IMR-90 (cell line): ENCODE measurements at regions not wholly inside any gene's neighbourhood (a gene's known extent, or its start where the extent isn't known, plus 50 kb on each side); places are given as distances from the start of the nearest gene placed in this dataset.

ENCODE experiments used
- ATAC-seq: fragments of 200-7000 bp; cut with Tn5 transposase; 2 replicates; pipeline ENCODE4 v1.9.1; 2020; ENCODE audit warnings: low read depth, mild to moderate bottlenecking, moderate library complexity
- BruUV-seq: library from RNA; stranded (reverse); fragments of 400-500 nt; replicated peaks from 2 replicates; lab custom pipeline; 2021; lab: Mats Ljungman, UMichigan
- CTCF ChIA-PET: fragments of 300-600 bp; formaldehyde crosslinking; extraction: SDS; loops from one replicate; lab custom pipeline; 2021; ENCODE audit warnings: antibody characterized with exemption; lab: Yijun Ruan, JAX
- POLR2A ChIA-PET: fragments of 300-600 bp; sonication (Branson Sonifier 250); formaldehyde crosslinking; loops from one replicate; lab custom pipeline; 2022; ENCODE audit warnings: antibody characterized with exemption; ENCODE audit not compliant: unreplicated experiment; lab: Charles Lee
- DNase-seq: peaks from one replicate; pipeline ENCODE4 v3.0.0; 2013
- H2AFZ ChIP-seq: replicated peaks from 2 replicates; pipeline ENCODE3; 2013; ENCODE audit warnings: low read length, mild to moderate bottlenecking; ENCODE audit not compliant: poor library complexity
- H2AK5ac ChIP-seq: 2 replicates; pipeline ENCODE4 v1.6.1; 2013; ENCODE audit warnings: low read depth, low read length, inconsistent platforms
- H2AK9ac ChIP-seq: replicated peaks from 2 replicates; pipeline ENCODE3; 2013; ENCODE audit warnings: mild to moderate bottlenecking, low read depth, low read length, moderate library complexity; ENCODE audit not compliant: poor library complexity
- H2BK120ac ChIP-seq: 2 replicates; pipeline ENCODE4 v1.6.1; 2013; ENCODE audit warnings: low read depth, low read length, inconsistent platforms
- H2BK15ac ChIP-seq: 3 replicates; pipeline ENCODE4 v1.6.1; 2013; ENCODE audit warnings: low read depth, low read length, inconsistent platforms
- H2BK20ac ChIP-seq: 2 replicates; pipeline ENCODE4 v1.6.1; 2013; ENCODE audit warnings: low read depth, mild to moderate bottlenecking, inconsistent platforms, low read length, moderate library complexity
- H2BK5ac ChIP-seq: 2 replicates; pipeline ENCODE4 v1.6.1; 2013; ENCODE audit warnings: mild to moderate bottlenecking, low read depth, low read length, inconsistent platforms; ENCODE audit not compliant: poor library complexity, severe bottlenecking
- H3K14ac ChIP-seq: replicated peaks from 2 replicates; pipeline ENCODE4 v1.6.1; 2013; ENCODE audit warnings: low read depth, low read length, inconsistent platforms
- H3K18ac ChIP-seq: 2 replicates; pipeline ENCODE4 v1.6.1; 2013; ENCODE audit warnings: low read depth, low read length, control low read depth
- H3K23ac ChIP-seq: 2 replicates; pipeline ENCODE4 v1.6.1; 2013; ENCODE audit warnings: low read depth, low read length, inconsistent platforms
- H3K27ac ChIP-seq: 2 replicates; pipeline ENCODE4 v1.5.1; 2013; ENCODE audit warnings: mild to moderate bottlenecking, control low read depth, low read length; ENCODE audit not compliant: insufficient read depth
- H3K27me3 ChIP-seq: 2 replicates; pipeline ENCODE4 v1.6.1; 2013; ENCODE audit warnings: low read length; ENCODE audit not compliant: control insufficient read depth, insufficient read depth
- H3K36me3 ChIP-seq: 2 replicates; pipeline ENCODE4 v1.6.1; 2013; ENCODE audit warnings: low read length, mixed read lengths; ENCODE audit not compliant: control insufficient read depth, insufficient read depth
- H3K4ac ChIP-seq: 2 replicates; pipeline ENCODE4 v1.6.1; 2013; ENCODE audit warnings: low read depth, low read length, inconsistent platforms
- H3K4me1 ChIP-seq: 2 replicates; pipeline ENCODE4 v1.6.1; 2013; ENCODE audit warnings: low read length, mixed read lengths; ENCODE audit not compliant: control insufficient read depth, insufficient read depth
- H3K4me2 ChIP-seq: 2 replicates; pipeline ENCODE4 v1.6.1; 2013; ENCODE audit warnings: low read depth, mild to moderate bottlenecking, control low read depth, low read length, moderate library complexity
- H3K4me3 ChIP-seq: 2 replicates; pipeline ENCODE4 v1.5.1; 2013; ENCODE audit warnings: low read depth, mild to moderate bottlenecking, control low read depth, low read length, moderate library complexity; ENCODE audit not compliant: insufficient read depth
- H3K56ac ChIP-seq: 2 replicates; pipeline ENCODE4 v1.6.1; 2013; ENCODE audit warnings: low read length, inconsistent platforms; ENCODE audit not compliant: insufficient read depth; ENCODE audit errors: extremely low read depth
- H3K79me1 ChIP-seq, 2 experiments: 2 replicates each; pipeline ENCODE4 v1.6.1; 2013; ENCODE audit warnings: low read length in 2 of 2, inconsistent platforms in 1 of 2, low read depth in 1 of 2
- H3K9ac ChIP-seq: 2 replicates; pipeline ENCODE4 v1.6.1; 2013; ENCODE audit warnings: low read depth, low read length, control low read depth
- H3K9me1 ChIP-seq: 2 replicates; pipeline ENCODE4 v1.6.1; 2013; ENCODE audit warnings: low read length, inconsistent platforms; ENCODE audit not compliant: insufficient read depth
- H3K9me3 ChIP-seq: 2 replicates; pipeline ENCODE4 v1.6.1; 2013; ENCODE audit warnings: low read length; ENCODE audit not compliant: control insufficient read depth, insufficient read depth
- H4K20me1 ChIP-seq: 2 replicates; pipeline ENCODE4 v1.6.1; 2013; ENCODE audit warnings: low read length, inconsistent platforms; ENCODE audit not compliant: insufficient read depth
- H4K5ac ChIP-seq: 2 replicates; pipeline ENCODE4 v1.6.1; 2013; ENCODE audit warnings: mild to moderate bottlenecking, low read depth, low read length, control low read depth
- H4K8ac ChIP-seq, 2 experiments: 2 replicates each; pipeline ENCODE4 v1.6.1; 2013; ENCODE audit warnings: low read depth in 2 of 2, low read length in 2 of 2, control low read depth in 1 of 2, inconsistent platforms in 1 of 2
- H4K91ac ChIP-seq: 2 replicates; pipeline ENCODE4 v1.6.1; 2013; ENCODE audit warnings: low read depth, low read length, inconsistent platforms; ENCODE audit not compliant: insufficient read depth
- BHLHE40 ChIP-seq: fragments of 150-350 bp; IDR thresholded peaks from 2 replicates; pipeline ENCODE4 v1.6.1; 2016; ENCODE audit warnings: mild to moderate bottlenecking, low read depth, low read length
- CEBPB ChIP-seq: IDR thresholded peaks from 2 replicates; pipeline ENCODE4 v1.6.1; 2012; ENCODE audit warnings: low read depth, low read length, improper control_type of control experiment
- CHD1 ChIP-seq: IDR thresholded peaks from 2 replicates; pipeline ENCODE4 v1.6.1; 2012; ENCODE audit warnings: low read depth, low read length, improper control_type of control experiment
- FOS ChIP-seq: fragments of 150-350 bp; IDR thresholded peaks from 2 replicates; pipeline ENCODE4 v1.6.1; 2016; ENCODE audit warnings: low read depth, low read length
- MAFK ChIP-seq: IDR thresholded peaks from 2 replicates; pipeline ENCODE4 v1.6.1; 2012; ENCODE audit warnings: low read depth, low read length, improper control_type of control experiment
- MAZ ChIP-seq: IDR thresholded peaks from 2 replicates; pipeline ENCODE4 v1.6.1; 2012; ENCODE audit warnings: low read depth, mild to moderate bottlenecking, low read length, improper control_type of control experiment, moderate library complexity, borderline replicate concordance
- MXI1 ChIP-seq: IDR thresholded peaks from 2 replicates; pipeline ENCODE4 v1.6.1; 2012; ENCODE audit warnings: low read depth, mild to moderate bottlenecking, low read length, moderate library complexity, borderline replicate concordance
- NFE2L2 ChIP-seq: fragments of 150-350 bp; IDR thresholded peaks from 2 replicates; pipeline ENCODE4 v1.6.1; 2016; ENCODE audit warnings: low read depth, mild to moderate bottlenecking, low read length
- POLR2A ChIP-seq: IDR thresholded peaks from 2 replicates; pipeline ENCODE4 v1.6.1; 2012; ENCODE audit warnings: mild to moderate bottlenecking, low read depth, low read length
- RAD21 ChIP-seq: IDR thresholded peaks from 2 replicates; pipeline ENCODE4 v1.6.1; 2012; ENCODE audit warnings: low read length, improper control_type of control experiment
- RCOR1 ChIP-seq: IDR thresholded peaks from 2 replicates; pipeline ENCODE4 v1.6.1; 2012; ENCODE audit warnings: mild to moderate bottlenecking, low read length, improper control_type of control experiment; ENCODE audit not compliant: insufficient replicate concordance
- RFX5 ChIP-seq: IDR thresholded peaks from 2 replicates; pipeline ENCODE4 v1.8.0; 2012; ENCODE audit warnings: low read depth, mild to moderate bottlenecking, low read length, moderate library complexity
- USF2 ChIP-seq: fragments of 150-350 bp; IDR thresholded peaks from 2 replicates; pipeline ENCODE4 v1.6.1; 2017; ENCODE audit warnings: mild to moderate bottlenecking, antibody characterized with exemption, low read length, low read depth
- WGBS, 2 experiments: methylation state at CpG; one replicate each; pipeline versions ENCODE4 v1.1.5 to v1.1.7; 2013; ENCODE audit warnings: missing lambda C conversion rate in 2 of 2; ENCODE audit not compliant: insufficient read length in 1 of 2; ENCODE audit errors: extremely low coverage in 2 of 2; 5-methylcytosine and 5-hydroxymethylcytosine counted together
- dilution Hi-C: fragments of 300-500 bp; cut with HindIII; formaldehyde crosslinking; loops from one replicate; pipeline ENCODE4 v1.14.3; 2018; ENCODE audit warnings: low sequenced_read_pairs; ENCODE audit not compliant: unreplicated experiment
- in situ Hi-C: fragments of 300-500 bp; cut with MboI; formaldehyde crosslinking; loops from 3 replicates; pipeline ENCODE4 v1.14.3; 2019; ENCODE audit warnings: low sequenced_read_pairs, inconsistent platforms, mixed read lengths
- intact Hi-C: fragments of 100-400 bp; cut with micrococcal nuclease; formaldehyde crosslinking; loops from 2 replicates; pipeline ENCODE4 v1.10.0; 2022
- TF ChIP-seq, protein P1 (sequence below): fragments of 150-350 bp; IDR thresholded peaks from 2 replicates; pipeline ENCODE4 v1.6.1; 2016; ENCODE audit warnings: low read depth, mild to moderate bottlenecking, low read length, moderate library complexity, borderline replicate concordance
- TF ChIP-seq, protein P2 (sequence below): conservative IDR thresholded peaks from 2 replicates; pipeline ENCODE4 v1.5.1; 2012; ENCODE audit warnings: mild to moderate bottlenecking, low read depth, low read length, improper control_type of control experiment

GRCh38 chr18:30687501-30687900, 355.0 kb downstream of the DSC3 start:
- ATAC-seq = no peak
- in situ Hi-C loops (no loop called here), dilution Hi-C loops (no loop called here), intact Hi-C loops (no loop called here)
- Histone ChIP-seq H2AFZ (no peak overlapping the region), H2BK20ac (no peak overlapping the region), H3K9ac (no peak overlapping the region), H3K56ac (no peak overlapping the region), H3K4me2 (no peak overlapping the region), H3K4ac (no peak overlapping the region), H3K4me1 (no peaks in the 10 kb centered on the region), H3K27me3 (no peaks in the 10 kb centered on the region), H2AK5ac (no peak overlapping the region), H3K23ac (no peak overlapping the region), H4K8ac (no peak overlapping the region), H2BK120ac (no peak overlapping the region), H2BK5ac (no peak overlapping the region), H4K91ac (no peak overlapping the region), H3K18ac (no peak overlapping the region), H3K4me3 (no peak overlapping the region), H4K20me1 (no peaks in the 10 kb centered on the region), H3K79me1 (no peaks in the 10 kb centered on the region), H3K36me3 (no peaks in the 10 kb centered on the region), H3K9me1 (no peaks in the 10 kb centered on the region), H3K27ac (no peak overlapping the region), H3K9me3 (peaks cover 6% of the 10 kb centered on the region; the same call in 1 of the 2 replicates), H2AK9ac (no peak overlapping the region), H4K5ac (no peak overlapping the region), H2BK15ac (no peak overlapping the region), H3K14ac (no peak overlapping the region)
- TF ChIP-seq POLR2A (no peak), RCOR1 (no peak), RAD21 (no peak), RFX5 (no peak), MAFK (no peak), MAZ (no peak), BHLHE40 (no peak), NFE2L2 (no peak), FOS (no peak), USF2 (no peak), MXI1 (no peak), CEBPB (no peak), CHD1 (no peak)
- TF ChIP-seq, protein P1, sequence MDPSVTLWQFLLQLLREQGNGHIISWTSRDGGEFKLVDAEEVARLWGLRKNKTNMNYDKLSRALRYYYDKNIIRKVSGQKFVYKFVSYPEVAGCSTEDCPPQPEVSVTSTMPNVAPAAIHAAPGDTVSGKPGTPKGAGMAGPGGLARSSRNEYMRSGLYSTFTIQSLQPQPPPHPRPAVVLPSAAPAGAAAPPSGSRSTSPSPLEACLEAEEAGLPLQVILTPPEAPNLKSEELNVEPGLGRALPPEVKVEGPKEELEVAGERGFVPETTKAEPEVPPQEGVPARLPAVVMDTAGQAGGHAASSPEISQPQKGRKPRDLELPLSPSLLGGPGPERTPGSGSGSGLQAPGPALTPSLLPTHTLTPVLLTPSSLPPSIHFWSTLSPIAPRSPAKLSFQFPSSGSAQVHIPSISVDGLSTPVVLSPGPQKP = no peak
- TF ChIP-seq, protein P2, sequence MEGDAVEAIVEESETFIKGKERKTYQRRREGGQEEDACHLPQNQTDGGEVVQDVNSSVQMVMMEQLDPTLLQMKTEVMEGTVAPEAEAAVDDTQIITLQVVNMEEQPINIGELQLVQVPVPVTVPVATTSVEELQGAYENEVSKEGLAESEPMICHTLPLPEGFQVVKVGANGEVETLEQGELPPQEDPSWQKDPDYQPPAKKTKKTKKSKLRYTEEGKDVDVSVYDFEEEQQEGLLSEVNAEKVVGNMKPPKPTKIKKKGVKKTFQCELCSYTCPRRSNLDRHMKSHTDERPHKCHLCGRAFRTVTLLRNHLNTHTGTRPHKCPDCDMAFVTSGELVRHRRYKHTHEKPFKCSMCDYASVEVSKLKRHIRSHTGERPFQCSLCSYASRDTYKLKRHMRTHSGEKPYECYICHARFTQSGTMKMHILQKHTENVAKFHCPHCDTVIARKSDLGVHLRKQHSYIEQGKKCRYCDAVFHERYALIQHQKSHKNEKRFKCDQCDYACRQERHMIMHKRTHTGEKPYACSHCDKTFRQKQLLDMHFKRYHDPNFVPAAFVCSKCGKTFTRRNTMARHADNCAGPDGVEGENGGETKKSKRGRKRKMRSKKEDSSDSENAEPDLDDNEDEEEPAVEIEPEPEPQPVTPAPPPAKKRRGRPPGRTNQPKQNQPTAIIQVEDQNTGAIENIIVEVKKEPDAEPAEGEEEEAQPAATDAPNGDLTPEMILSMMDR = no peak
- DNase-seq = no peak
- ChIA-PET POLR2A (no interaction called here), CTCF (no interaction called here)
- no TSS peak for BruUV-seq
- no CpG with 5 or more reads among the region's 2 CpGs for WGBS, 2 experiments
